GM12873 (cell line): ENCODE measurements at regions not wholly inside any gene's neighbourhood (a gene's known extent, or its start where the extent isn't known, plus 50 kb on each side); places are given as distances from the start of the nearest gene placed in this dataset.

Source experiments
- TF ChIP-seq, protein P1 (sequence below): IDR thresholded peaks from 2 replicates; pipeline ENCODE4 v1.5.1; 2012; ENCODE audit warnings: low read depth, mild to moderate bottlenecking, moderate library complexity, low read length, control low read depth; ENCODE audit not compliant: insufficient read depth; ENCODE audit errors: missing control alignments

DNA sequence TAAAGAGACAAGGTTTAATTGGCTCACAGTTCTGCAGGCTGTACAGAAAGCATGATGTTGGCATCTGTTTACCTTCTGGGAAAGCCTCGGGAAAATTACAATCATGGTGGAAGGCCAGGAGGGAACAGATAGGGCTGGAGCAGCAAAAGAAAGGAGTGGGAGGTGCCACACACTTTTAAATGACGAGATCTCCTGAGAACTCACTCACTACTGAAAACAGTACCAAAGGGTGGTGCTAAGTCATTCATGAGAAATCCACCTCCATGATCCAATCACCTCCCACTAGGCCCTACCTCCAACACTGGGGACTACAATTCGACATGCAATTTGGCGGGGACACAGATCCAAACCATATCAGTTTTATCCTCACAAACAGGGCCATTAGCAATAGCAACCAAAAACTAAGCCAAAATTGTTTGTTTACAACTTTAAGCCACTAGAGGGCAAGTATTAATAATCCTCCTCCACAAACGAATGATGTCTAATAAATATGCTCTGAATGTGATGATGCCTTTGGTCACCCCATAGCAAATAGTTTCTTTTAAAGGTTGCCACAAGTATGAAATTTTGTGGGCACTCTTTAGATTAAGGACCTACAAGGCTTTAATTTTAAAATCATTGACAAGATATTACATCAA lies 129.2 kb upstream of the NRBF2 start:
- TF ChIP-seq, protein P1, sequence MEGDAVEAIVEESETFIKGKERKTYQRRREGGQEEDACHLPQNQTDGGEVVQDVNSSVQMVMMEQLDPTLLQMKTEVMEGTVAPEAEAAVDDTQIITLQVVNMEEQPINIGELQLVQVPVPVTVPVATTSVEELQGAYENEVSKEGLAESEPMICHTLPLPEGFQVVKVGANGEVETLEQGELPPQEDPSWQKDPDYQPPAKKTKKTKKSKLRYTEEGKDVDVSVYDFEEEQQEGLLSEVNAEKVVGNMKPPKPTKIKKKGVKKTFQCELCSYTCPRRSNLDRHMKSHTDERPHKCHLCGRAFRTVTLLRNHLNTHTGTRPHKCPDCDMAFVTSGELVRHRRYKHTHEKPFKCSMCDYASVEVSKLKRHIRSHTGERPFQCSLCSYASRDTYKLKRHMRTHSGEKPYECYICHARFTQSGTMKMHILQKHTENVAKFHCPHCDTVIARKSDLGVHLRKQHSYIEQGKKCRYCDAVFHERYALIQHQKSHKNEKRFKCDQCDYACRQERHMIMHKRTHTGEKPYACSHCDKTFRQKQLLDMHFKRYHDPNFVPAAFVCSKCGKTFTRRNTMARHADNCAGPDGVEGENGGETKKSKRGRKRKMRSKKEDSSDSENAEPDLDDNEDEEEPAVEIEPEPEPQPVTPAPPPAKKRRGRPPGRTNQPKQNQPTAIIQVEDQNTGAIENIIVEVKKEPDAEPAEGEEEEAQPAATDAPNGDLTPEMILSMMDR = peak; percentile 48

DNA sequence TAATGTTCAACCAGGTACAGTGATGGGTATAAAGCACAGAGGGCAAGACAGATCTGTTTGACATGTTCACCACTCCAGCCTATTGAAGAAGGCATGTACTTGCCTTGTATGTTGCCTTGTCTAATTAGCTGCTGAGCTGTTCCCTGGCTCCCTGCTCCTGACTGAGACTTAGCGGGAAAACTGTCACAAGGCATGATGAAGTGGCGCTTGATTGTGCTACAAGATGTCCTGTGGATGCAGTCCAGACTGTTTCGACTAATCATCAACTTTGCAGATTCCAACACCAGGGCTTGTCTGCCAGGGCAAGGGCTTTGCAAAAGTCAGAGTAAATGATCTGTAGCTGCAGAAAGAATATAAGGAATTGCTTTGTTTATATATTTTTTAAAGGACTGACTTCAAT lies 136.2 kb upstream of the NRBF2 start:
- TF ChIP-seq, protein P1 = no peak

DNA sequence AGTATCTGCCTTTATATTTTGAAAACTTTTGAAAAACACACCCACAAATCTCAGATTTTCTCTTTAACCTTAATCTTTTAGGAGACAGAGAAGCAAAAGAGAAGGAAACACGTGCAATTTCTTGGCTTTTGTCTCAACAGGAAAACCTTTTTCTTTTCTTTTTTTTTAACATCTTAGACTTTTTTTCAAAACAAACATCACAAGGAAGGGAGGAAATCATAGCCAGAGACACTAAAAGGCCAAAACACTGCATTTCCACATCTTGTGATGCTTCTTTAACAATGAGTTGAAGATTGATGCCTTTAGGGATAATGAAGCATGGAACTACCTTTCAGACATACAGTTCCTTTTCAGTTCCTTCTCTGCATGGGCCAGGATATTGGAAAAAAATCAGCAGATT lies 136.6 kb upstream of the NRBF2 start:
- TF ChIP-seq, protein P1 = no peak

DNA sequence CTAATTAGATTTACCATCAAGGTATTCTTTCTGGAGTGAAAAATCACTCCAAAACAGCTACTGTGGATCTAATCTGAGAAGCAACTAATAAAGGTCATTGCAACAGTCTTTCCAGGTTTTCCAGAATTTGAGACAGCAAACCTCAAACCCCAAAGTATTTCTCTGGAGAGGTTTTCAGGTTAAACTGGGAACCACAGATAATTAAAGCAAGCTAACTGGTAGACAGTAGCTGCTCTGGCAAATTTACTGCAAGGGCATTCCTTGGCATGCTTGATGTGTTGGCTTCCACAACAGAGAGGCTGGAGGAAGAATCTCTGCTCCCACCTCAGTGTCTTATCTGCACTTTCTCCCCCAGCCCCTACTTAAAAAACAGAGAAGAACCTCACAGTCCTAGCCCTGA lies 140.0 kb upstream of the NRBF2 start:
- TF ChIP-seq, protein P1 = no peak

DNA sequence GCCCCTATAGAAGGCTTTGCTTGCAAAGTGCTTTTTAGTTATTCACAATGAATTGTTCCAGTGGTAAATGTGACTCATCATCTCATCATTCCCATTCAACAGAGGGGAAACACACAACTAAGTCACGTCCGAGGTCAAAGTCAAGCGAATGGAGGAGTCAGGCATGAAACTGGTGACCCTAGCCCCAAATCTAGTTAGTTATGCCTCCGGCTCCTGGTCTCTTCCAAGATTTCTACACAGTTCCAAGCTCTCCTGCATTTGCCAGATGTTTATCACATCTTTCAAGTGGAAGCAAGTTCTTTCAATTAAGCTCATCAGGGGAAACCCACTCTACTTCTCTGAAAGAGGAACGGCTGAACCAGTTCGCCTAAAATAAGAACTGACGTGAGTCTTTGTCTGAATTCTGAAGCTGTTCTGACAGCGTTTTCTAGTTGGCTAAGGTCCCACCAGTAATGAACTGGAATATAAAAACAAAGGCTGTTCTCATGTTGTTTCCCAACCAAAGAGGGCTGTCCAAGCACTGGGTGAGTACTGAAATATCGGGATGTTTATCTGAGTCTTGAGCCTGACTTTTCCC lies 140.9 kb upstream of the NRBF2 start:
- TF ChIP-seq, protein P1 = no peak

DNA sequence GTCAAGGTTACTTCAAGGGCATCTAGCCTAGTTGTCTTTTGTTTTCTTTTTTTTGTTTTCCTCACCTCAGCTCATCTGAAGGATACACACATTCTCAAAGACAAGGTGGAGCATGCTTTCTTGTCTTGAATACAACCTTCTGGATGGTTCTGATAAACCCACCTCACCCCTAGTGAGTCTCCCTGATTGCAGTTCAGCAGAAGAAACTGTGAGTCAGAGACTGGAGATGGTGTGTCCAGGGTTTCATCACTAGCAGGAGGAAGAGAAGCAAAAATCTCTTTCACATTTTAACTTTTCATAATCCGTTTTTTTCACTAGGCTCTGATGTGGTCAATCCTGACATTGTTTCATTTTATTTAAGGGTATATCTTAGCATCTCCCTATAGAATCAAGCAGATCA lies 143.0 kb upstream of the NRBF2 start:
- TF ChIP-seq, protein P1 = no peak

DNA sequence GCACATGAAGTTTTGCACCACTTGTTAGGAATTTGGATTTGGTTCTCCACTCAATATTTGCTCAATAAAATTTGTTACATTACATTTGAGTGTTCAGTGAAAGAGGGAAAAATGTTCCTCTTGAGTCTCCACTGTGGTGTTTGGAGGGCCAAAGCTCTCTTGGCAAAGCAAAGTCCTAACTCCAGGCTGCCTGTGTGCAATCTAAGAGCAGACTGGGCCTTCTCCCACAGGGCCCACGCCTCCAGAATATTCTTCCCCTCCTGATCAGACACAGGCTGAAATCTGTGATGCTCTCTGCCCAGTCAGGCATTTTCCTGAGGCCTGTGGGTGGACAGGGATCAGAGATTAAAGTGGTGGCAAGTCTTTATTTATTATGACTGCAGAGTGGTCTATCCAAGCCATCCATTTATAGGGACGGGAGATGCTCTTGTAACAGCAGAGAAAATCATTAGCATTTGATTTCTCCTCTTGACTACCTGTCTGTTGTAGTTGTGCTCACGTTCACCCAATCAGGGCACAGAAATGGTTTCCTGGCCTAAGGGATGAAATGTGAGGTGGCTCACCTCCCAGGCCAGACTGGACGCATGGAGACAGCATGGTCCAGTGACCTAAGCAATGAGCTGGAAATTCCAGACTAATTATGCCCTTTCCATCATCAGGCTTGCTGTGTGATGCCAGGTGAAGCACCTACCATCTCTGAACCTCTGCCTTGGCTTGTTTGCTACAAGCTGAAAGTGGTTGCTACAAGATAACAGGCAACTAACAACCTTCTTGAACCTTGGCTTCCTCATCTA lies 147.1 kb upstream of the NRBF2 start:
- TF ChIP-seq, protein P1 = no peak
